Hematopoietic multipotent progenitor cell treated with erythropoietin and hydrocortisone succinate and interleukin-3 and kit ligand, for 8 days (in vitro differentiated cells): ENCODE measurements at regions not wholly inside any gene's neighbourhood (a gene's known extent, or its start where the extent isn't known, plus 50 kb on each side); places are given as distances from the start of the nearest gene placed in this dataset.
"Not testable (repeated sequence)": the region's sequence is repeated elsewhere in the genome, so short reads cannot be mapped to it uniquely, and the experiment has no call there.

Experiments used
- DNase-seq: peaks from one replicate; pipeline ENCODE4 v3.0.0-alpha.2; 2015

DNA sequence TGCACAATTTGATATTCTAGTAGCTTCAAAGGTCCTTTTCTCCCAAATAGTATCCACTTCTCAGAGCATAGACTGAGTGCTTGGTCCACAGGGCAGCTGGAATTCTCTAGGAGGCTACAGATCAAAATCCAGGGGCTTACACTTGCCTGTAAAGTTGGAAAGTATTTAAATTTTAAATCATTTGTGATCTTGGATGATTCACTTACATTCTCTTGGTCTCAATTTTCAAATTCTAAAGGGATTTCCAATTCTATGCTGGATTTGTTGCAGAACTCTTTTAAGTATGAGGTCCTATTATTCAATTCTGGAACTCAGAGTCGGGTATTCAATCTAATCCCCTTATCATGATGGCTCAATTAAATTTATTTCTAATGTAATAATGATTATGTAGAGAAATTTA lies 492.3 kb downstream of the NYAP2 start:
- no peak for DNase-seq

DNA sequence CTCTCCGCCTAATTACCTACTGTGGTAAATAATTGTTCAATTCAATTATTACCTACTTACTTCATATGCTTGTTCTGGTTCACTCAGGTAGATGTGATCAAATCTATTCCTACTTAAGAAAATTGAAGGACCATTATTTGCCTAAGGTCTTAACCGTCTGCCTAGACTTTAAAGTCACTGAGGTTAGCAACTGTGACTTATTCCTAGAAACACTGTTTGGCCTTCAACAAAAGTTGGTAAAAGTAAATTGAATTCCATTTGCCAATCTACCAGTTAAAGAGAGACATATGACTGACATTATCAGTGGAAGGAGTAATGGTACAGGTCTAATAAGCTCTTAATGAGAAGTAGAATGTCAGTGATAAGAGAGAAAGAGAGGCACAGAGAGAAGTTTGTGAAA lies 491.5 kb downstream of the NYAP2 start:
- no peak for DNase-seq

DNA sequence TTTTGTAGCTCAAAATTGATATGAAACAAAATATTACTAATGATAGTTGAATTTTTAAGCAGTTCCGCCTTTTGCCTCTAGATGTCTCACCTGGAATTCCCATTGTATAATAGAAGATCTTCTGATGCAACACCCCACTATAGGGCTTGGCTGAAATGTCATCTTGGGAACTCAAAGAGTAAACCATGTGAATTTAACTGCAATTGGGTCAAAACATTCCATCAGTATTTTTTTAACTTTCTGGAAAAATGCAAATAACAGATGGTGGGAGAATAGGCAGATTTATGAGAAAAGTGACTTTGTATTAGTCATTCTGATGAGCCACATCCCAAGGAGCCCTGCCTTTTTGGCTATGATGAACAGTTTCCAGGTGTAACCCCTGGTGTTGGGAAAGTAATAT lies 489.9 kb downstream of the NYAP2 start:
- peak; percentile 42 for DNase-seq

DNA sequence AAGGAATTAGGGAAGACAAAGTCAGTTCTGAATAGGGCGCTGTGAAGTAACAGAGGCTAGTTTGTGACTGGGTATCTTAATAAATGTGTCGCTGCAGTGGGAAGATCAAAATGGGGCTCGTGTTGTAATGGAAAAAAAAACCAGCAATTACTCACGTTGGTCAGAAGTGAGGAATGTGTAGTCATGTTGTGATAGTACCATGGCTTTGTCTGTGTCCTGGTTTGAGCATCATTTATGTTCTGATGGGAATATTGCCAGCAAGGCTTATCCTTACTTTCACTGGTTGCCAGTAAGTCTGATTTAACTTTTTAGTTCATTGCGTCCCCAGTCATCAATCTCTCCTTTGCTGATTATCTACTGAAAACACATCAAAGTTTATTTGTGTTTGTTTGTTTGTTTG lies 467.6 kb downstream of the NYAP2 start:
- DNase-seq = no peak

DNA sequence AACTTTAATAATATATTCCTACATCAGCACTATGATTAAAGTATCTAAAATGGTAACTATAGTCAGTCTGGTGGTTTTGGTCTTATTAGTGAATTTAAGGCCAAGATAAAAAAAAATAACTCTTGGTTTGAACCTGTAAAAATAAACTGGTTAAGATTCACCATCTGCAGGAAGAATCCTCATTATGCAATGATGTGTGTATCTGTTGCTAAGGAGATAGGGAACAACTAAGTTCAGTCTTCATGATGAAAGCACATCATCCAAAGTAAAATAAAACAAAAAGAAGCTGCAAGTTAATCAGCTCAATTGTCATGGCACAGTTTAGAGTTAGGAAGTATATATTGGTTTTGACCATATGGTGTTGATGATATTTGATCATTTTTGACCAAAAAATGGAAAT lies 466.0 kb downstream of the NYAP2 start:
- no peak for DNase-seq

DNA sequence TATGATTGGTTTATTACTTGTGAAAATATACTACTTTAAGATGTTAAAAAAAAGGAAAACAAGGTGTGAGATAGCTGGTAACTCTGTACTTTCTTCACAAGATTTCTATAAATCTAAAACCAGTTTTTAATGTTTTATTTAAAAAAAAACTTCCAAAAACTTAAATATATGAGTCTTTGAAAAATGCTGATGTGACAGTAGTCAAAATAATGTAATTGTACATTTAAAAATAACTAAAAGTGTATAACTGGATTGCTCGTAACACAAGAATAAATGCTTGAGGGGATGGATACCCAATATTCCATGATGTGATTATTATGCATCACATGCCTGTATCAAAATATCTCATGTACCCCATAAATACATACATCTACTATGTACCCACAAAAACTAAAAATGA lies 464.9 kb downstream of the NYAP2 start:
- no peak for DNase-seq

DNA sequence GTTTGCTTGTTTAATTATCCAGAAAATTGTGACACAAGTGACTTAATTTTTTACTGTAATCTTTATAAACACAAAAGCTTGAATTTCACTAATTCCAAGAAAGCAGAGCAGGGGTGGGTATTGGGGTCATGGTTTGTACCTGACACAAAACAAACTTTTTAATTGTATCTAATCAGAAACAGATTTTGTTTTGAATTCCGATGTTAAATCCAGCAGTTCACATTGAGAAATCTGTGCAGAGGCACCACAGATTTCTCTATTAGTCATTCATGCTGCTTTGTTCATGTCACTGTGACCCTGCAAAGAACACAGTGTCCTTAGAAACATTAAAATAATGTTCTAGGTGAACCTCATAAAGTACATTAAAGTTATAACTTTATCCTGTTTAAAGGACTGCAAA lies 443.4 kb downstream of the NYAP2 start:
- no peak for DNase-seq

DNA sequence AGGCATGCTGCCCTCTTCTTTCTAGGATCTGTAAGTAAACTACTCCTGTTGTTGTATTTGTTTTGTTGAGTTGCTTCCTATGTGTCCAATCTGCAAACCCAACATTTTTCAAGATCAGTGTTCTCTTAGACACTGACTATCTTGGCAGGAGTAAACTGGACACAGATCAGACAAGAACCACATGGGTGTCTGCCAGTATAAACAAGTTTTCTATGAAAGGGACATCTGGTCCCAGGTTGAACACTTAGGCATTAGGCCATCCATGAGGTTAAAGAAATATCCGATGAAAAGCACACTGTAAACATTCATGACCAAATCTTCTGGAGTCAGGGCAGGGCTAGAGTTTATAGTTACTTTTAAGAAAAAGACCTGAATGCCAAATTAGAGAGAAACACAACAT lies 441.8 kb downstream of the NYAP2 start:
- DNase-seq = no peak

DNA sequence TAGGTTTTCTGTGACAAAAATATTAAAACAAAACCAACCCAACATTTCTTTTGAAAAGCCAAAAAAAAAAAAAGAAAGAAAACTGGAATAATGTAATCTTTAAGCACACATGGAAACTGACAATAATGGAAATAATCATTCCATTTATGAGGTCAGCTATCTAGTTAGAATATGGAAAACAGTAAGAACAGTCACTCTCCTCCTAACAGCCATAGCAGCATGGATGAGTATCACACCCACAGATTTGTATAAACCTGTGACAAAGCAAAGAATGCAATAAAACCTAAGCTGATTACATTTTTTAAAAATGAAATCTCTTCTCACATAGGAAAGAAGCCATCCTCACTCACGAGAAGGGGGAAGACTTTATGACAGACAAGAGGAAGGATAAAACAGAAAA lies 437.8 kb downstream of the NYAP2 start:
- DNase-seq = no peak

DNA sequence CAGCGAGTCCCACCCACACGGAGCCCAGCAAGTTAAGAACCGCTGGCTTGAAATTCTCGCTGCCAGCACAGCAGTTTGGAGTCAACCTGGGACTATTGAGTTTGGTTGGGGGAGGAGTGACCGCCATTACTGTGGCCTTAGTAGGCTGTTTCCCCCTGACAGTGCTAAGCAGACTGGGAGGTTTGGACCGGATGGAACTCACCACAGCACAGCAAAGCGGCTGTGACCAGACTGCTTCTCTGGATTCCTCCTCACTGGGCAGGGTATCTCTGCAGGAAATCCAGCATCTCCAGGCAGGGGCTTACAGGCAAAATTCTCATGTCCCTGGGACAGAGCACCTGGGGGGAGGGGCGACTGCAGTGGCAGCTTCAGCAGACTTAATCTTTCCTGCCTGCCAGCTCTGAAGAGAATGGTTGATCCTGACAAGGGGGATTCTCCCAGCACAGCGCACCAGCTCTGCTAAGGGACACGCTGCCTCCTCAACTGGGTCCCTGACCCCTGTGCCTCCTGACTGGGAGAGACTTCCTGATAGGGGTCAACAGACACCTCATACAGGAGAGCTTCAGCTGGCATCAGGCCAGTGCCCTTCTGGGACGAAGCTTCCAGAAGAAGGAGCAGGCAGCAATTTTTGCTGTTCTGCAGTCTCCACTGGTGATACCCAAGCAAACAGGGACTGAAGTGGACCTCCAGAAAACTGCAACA lies 425.4 kb downstream of the NYAP2 start:
- no peak for DNase-seq

DNA sequence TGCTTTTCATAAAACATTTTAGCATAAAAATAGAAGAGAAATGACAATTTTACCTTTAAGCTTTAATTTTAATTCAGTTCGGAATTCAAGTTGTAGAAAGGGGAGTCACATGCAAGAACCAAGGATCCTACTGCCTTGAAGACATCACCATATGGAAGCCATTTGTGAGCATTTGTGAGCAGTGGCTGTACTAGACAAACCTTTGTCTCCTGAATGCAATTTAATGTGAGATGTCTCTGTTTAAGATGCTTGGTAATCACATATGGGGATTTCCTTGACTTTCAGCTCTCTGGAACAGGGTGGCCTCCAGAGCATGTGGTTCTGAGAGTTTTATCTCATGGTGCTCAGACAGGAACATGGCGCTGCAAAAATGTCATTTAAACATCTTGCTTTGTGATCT lies 421.8 kb downstream of the NYAP2 start:
- no peak for DNase-seq

DNA sequence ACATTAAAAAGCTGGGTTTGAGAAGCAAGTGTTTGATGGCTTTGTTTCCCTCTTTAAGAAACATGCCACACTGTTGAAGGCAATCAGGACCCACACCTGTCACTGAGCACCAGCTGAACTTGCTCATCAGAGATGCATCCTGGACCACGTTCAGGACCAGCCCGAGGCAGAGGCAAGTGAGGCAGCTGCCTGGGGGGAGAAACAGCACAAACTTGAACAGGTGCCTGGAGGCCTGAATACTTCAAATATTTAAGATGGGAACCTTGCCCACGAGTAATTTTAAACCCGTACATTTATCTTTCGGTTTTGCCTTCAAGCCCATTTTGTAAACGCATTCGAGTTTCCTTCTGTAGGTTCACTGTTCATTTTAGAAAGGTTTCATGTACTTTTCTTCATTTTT lies 421.3 kb downstream of the NYAP2 start:
- no peak for DNase-seq

DNA sequence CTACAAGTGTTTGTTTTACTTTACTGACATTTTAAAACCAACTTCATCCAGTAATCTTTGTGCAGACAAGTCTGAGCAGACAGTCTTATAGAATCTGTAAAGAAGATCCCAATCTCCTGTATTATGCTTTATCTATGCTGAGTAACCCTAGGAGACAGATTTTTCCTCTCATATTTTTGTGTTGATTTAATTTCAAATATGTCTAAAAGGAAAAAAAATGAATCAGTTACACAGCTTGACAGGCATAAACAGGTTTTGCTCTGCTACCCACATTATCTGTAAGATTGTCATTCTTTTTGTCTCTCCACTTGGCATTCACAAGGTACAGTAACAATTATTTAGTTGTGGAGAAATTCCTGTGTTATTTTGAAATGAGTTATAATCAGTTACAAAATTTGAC lies 415.0 kb downstream of the NYAP2 start:
- no peak for DNase-seq

DNA sequence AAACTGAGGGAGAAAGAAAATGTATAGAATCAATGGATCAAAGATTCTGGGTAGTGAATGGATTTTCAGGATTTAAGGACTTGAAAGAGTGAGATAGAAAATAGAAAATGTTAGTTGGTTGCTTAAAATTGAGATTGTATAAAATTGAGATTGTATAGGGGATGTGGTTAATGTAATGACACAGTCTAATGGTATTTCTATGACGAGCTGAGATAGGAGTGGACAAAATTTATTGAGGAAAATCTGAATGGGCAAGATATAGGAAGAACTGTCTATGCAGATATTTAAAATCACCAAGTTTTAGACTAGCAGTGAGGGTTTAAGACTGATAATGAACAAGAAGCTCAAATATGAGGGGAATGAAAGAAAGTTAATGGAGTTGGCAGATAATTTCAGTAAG lies 406.6 kb downstream of the NYAP2 start:
- no peak for DNase-seq

DNA sequence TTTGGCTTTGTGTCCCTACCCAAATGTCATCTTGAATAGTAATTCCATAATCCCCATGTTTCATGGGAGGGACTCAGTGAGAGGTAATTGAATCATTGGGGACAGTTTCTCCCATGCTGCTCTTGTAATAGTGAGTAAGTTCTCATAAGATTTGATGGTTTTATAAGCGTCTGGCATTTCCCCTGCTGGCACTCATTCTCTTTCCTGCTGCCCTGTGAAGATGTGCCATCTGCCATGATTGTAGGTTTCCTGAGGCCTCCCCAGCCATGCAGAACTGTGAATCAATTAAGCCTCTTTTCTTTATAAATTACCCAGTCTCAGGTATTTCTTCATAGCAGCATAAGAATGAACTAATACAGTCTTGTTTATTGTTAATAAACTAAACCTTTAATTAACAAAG lies 402.6 kb downstream of the NYAP2 start:
- DNase-seq = not testable (repeated sequence)

DNA sequence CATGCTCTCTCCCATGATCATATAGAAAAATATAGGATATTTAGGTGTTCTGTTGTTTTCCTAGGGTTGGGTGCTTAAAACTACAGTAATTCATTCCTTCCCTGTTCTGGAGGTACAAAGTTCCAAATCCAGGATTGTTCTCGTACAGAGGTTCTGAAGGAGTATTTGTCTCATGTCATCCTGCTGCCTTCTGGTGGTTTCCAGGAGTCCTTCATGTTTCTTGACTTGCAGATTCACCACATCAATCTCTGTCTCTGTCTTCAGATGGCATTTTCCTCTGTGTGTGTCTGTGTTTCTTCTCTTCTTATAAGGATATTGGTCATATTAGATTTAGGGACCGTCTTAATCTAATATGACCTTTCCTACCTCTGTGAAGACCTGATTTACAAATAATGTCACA lies 397.9 kb downstream of the NYAP2 start:
- DNase-seq = no peak

DNA sequence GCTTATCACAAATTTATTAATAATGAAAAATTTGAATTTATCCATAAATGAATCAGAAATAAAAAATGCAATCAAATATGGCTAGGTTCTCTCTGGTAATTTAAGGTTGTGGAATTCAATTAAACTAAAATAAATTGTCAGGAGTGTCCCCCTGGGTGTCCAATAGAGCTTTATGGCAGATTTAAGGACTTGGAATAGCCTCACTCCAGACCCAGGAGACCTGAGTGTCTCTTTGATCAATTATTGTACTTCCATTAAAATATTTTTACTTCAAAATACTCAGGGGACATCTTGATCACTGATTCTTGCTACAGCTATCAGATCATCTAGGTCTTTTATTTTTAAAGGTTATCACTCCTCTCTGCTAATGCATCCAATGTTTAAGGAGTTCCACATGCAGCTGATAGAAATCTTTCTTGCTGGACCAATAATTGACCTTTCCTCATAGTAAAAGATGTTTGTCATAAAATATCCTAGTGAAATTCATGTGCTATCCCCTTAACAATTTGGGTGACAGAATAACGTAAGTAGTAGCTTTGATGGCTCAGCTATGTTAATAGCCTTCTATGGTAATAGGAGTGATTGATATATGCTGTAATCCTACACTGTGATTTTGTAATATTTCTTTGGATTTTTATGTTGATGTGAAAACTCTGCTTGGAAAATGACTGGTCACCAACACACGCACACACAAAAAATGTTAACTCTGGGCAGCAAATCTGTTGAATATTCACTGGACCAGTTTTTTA lies 395.3 kb downstream of the NYAP2 start:
- DNase-seq = no peak

DNA sequence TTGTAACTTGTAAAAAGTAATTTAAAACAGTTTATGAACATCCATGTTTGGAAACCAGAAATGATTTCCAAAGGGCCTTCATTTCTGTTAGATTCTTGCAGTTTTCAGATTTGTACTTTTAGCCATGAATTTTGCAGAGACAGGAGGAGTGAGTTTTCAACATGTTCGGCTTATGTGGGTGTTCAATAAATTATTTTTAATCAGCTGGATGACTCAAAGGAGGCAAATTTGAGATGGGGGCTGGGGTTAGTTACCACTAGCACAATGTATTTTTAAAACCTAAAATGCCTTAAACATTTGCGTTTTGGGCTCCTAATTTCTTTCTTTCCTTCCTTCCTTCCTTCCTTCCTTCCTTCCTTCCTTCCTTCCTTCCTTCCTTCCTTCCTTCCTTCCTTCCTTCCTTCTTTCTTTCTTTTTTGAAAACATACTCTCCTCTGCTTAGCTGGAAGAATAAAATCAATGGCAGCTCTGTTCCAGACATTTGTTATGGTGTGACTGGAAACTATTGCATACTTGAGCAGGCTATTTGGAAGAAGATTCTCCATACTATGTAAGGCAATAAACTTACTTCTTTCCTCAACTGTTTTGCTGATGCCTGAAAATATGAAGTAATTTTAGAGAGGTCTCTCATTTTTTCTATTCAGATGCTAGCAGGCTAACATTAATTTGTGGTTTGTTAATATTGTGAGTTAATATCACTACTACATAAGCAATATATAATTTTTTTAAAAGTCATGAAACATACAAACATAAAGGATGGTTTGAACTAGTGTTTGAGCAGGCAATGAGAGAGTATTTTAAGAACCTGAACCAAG lies 394.4 kb downstream of the NYAP2 start:
- no peak for DNase-seq

DNA sequence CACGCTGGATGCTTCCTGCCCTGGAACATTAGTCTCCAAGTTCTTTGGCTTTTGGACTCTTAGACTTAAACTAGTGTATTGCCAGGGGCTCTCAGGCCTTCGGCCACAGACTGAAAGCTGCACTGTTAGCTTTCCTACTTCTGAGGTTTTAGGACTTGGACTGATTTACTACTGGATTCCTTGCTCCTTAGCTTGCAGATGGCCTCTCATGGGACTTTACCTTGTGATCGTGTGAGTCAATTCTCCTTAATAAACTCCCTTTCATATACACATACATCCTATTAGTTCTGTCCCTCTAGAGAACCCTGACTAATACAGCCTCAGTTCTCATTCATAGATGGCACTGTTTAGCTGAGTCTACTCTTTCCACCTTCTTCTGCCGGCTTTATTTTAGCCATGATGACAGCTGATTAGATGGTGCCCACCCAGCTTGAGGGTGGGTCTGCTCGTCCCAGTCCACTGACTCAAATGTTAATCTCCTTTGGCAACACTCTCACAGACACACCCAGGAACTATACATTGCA lies 389.1 kb downstream of the NYAP2 start:
- DNase-seq = no peak

DNA sequence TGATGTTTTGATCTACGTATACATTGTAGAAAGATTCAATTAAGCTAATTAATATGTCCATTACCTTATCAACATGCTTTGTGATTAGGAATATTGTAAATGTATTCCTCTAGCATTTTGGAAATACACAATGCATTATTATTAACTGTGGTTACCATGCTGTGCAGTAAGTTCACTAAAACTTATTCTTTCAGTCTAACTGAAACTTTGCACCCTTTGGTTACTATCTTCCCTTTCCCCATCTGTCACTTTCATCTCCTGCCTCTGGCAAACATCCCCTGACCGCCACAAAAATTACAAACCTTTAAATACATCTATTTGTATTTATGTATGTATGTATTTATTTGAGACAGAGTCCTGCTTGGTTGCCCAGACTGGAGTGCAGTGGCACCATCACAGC lies 388.0 kb downstream of the NYAP2 start:
- DNase-seq = no peak

DNA sequence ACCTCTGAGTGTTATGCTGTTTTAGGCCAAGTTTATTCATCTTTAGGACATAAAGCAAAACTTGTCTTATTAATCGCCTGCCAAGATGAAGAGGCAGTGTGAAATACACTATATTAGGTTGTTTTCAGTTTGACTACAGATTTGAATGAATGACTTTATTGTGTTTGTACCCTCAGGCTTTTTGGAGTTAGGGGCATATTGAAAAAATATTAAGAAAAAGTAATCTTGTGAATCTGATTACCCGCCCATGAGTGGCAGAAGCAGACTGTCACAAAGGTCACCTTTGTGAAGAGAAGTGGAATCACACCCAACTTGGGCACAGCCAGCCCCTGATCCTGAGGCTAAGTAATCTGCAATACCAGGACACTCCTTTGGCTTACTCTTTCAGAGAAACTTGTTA lies 382.5 kb downstream of the NYAP2 start:
- DNase-seq = no peak

DNA sequence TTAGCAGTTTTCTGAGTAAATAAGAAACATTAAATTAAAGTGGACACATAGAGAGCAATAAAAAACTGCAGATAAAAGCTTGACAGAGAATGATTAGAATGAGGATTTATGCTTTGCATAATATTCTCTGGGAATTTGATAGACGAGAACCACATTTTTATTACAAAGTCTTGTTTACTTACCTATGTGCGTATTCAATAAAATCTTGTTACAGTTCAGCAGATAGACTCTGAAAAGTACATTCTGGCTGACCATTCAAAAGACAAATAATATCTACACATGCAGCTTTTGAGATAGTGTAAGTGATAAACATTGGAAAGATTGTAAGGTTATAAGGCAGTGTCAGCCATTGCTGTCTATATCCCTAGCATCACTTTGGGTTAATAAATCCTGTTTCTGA lies 381.6 kb downstream of the NYAP2 start:
- no peak for DNase-seq

DNA sequence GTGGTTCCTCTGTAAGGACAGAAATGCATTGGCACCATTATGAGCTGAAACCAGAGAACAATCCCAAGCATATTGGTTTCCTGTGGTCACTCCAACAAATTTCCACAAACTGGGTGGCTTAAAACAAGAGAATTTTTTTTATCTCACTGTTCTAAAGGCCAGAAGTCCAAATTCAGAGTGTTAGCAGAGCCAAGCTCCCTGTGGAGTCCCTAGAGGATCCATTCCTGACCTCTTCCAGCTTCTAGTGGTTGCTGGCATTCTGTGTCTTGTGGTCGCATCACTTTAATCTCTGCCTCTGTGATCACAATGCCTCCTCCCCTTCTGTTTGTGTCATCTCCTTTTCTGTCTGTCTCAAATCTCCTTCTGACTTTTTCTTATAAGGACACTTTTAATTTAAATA lies 380.3 kb downstream of the NYAP2 start:
- DNase-seq = no peak

DNA sequence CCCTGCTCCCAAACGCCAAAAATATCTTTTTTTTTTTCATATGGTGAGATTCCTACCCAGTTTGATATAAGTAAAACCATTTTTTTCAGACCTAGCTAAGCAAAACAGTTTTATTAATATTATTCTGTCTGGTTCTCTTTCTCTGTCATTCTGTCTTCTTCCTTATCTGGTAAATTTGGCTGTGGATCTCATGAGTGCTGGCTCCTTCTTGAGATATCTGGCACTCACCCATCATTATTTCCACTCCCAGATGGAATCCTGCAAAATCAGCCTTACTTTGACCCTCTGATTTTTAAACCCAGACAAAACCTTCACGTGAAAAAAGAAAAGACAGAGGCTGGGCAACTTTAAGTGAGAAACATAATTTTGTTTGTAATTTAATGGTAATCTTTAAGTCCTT lies 373.6 kb downstream of the NYAP2 start:
- no peak for DNase-seq
